Nephron (organoid): ENCODE measurements at regions not wholly inside any gene's neighbourhood (a gene's known extent, or its start where the extent isn't known, plus 50 kb on each side); places are given as distances from the start of the nearest gene placed in this dataset.

ENCODE experiments used
- H3K27ac Mint-ChIP-seq, 3 experiments: 2 replicates each; pipeline ENCODE4 v1.8.0; 2020; ENCODE audit warnings: mixed read lengths in 3 of 3, mild to moderate bottlenecking in 2 of 3, moderate library complexity in 1 of 3
- H3K27me3 Mint-ChIP-seq: 2 replicates; pipeline ENCODE4 v1.8.0; 2021; ENCODE audit warnings: low read depth, mild to moderate bottlenecking, moderate library complexity, mixed read lengths
- H3K36me3 Mint-ChIP-seq: 2 replicates; pipeline ENCODE4 v1.8.0; 2020; ENCODE audit warnings: low read depth, mixed read lengths
- H3K4me1 Mint-ChIP-seq: 2 replicates; pipeline ENCODE4 v1.8.0; 2020; ENCODE audit warnings: mixed read lengths
- H3K4me3 Mint-ChIP-seq, 3 experiments: 2 replicates each; pipeline ENCODE4 v1.8.0; 2020; ENCODE audit warnings: mild to moderate bottlenecking in 3 of 3, mixed read lengths in 3 of 3, moderate library complexity in 2 of 3
- H3K9me3 Mint-ChIP-seq: 2 replicates; pipeline ENCODE4 v1.8.0; 2020; ENCODE audit warnings: mixed read lengths
- TF ChIP-seq, protein P1 (sequence below), 3 experiments: fragments of 200-600 bp; sonication (generic); IDR thresholded peaks; one replicate each; pipeline ENCODE4 v1.5.0; 2021; ENCODE audit warnings: antibody characterized with exemption in 3 of 3; ENCODE audit not compliant: unreplicated experiment in 3 of 3

DNA sequence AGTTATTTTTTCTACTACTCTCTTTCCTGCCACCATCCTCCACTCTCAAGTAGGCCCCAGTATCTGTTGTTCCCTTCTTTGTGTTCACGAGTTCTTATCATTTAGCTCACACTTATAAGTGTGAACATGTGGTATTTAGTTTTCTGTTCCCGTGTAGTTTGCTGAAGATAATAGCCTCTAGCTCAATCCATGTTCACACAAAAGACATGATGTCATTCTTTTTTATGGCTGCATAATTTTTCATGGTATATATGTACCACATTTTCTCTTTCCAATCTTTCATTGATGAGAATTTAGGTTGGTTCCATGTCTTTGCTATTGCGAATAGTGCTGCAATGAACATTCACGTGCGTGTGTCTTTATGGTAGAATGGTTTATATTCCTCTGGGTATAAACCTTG lies 237.9 kb upstream of the FERMT1 start:
- no peaks in the 10 kb centered on the region for H3K4me1 Mint-ChIP-seq
- no peak overlapping the region for H3K27ac Mint-ChIP-seq
- H3K4me3 Mint-ChIP-seq = no peak overlapping the region
- peaks cover 3% of the 10 kb centered on the region for H3K27me3 Mint-ChIP-seq
- TF ChIP-seq, protein P1, sequence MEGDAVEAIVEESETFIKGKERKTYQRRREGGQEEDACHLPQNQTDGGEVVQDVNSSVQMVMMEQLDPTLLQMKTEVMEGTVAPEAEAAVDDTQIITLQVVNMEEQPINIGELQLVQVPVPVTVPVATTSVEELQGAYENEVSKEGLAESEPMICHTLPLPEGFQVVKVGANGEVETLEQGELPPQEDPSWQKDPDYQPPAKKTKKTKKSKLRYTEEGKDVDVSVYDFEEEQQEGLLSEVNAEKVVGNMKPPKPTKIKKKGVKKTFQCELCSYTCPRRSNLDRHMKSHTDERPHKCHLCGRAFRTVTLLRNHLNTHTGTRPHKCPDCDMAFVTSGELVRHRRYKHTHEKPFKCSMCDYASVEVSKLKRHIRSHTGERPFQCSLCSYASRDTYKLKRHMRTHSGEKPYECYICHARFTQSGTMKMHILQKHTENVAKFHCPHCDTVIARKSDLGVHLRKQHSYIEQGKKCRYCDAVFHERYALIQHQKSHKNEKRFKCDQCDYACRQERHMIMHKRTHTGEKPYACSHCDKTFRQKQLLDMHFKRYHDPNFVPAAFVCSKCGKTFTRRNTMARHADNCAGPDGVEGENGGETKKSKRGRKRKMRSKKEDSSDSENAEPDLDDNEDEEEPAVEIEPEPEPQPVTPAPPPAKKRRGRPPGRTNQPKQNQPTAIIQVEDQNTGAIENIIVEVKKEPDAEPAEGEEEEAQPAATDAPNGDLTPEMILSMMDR (IDR thresholded peaks at IDR 0.05; ENCODE audit: unreplicated experiment in 3 of 3) = no peak
- H3K9me3 Mint-ChIP-seq = no peaks in the 10 kb centered on the region
- H3K36me3 Mint-ChIP-seq = no peaks in the 10 kb centered on the region

DNA sequence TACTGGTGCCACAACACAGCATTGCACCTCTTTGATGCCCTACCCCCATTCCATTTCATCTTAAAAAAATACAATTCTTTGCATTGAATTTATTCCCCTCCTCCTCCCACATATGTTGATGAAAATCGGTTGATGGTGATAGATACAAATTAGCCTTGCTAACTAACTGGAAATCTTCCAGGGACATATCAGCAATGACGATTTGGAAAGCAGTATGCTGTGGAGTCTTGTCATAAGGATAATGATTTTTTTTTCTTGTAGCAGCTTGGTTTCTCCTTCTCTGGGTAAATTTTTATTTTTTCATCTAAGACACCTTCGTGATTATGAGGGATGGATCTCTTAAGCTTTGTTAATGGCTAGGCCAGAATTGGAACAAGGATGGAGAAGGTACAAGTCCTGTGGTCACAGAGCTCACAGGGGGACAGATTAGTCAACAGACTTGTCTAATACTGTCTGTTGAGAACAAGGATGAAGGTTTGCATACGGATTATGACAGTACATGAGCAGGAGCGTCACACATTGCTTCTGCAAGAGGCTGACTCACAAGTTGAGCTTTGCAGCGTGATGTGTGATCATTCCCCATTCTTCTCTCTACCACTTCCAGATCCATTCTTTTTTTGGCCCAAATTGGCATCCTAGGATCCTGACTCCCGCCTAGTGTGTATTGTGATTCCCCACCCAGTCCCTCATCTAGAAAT lies 233.1 kb upstream of the FERMT1 start:
- H3K36me3 Mint-ChIP-seq = no peaks in the 10 kb centered on the region
- H3K27ac Mint-ChIP-seq = no peak overlapping the region
- H3K4me1 Mint-ChIP-seq = no peaks in the 10 kb centered on the region
- TF ChIP-seq, protein P1 (IDR thresholded peaks at IDR 0.05; ENCODE audit: unreplicated experiment in 3 of 3) = no peak
- H3K9me3 Mint-ChIP-seq = no peaks in the 10 kb centered on the region
- no peak overlapping the region for H3K4me3 Mint-ChIP-seq
- peaks cover 12% of the 10 kb centered on the region for H3K27me3 Mint-ChIP-seq

DNA sequence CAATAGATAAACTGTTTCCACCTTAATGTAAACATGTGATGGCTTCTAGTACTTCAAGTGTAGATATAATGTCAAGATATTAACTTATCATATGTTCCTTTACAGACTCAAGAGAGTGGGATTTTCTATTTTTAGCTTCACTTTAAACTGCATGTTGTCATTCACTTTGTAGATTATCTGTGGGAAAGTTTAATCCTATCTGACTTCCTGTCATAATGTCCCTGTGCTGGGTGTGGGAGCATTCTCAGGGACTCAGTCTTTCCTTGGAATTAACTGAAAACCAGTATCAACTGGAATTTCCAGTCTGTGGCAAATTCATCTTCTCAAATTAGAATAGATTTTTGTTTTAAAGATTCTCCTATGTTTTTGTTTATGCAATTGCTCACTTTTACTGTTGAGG lies 226.1 kb upstream of the FERMT1 start:
- H3K4me3 Mint-ChIP-seq = no peak overlapping the region
- no peaks in the 10 kb centered on the region for H3K36me3 Mint-ChIP-seq
- H3K4me1 Mint-ChIP-seq = no peaks in the 10 kb centered on the region
- peaks cover 2% of the 10 kb centered on the region for H3K9me3 Mint-ChIP-seq
- TF ChIP-seq, protein P1 (IDR thresholded peaks at IDR 0.05; ENCODE audit: unreplicated experiment in 3 of 3) = no peak
- no peak overlapping the region for H3K27ac Mint-ChIP-seq
- peaks cover 8% of the 10 kb centered on the region for H3K27me3 Mint-ChIP-seq

DNA sequence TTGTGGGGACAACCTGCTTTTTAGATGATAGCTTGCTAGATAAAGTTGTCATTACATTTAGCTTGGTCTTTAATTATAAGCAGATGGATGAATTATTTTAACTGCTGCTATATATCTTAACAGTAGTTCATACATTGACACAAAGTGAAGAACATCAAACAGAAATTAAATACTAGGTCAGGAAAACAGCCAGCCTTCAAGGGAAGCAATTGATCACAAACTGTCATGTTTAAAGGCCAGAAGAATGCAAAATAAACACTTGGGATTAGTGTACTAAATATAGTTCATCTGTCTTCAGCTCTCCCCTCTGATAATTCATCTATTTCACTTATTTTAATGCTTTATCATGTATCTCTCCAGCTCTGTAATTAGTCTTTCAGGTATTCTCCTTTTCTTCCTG lies 225.1 kb upstream of the FERMT1 start:
- Mint-ChIP-seq H3K4me3 (no peak overlapping the region), H3K4me1 (no peaks in the 10 kb centered on the region), H3K27me3 (peaks cover 9% of the 10 kb centered on the region), H3K36me3 (no peaks in the 10 kb centered on the region), H3K27ac (no peak overlapping the region), H3K9me3 (peaks cover 2% of the 10 kb centered on the region)
- TF ChIP-seq, protein P1 (IDR thresholded peaks at IDR 0.05; ENCODE audit: unreplicated experiment in 3 of 3) = no peak

DNA sequence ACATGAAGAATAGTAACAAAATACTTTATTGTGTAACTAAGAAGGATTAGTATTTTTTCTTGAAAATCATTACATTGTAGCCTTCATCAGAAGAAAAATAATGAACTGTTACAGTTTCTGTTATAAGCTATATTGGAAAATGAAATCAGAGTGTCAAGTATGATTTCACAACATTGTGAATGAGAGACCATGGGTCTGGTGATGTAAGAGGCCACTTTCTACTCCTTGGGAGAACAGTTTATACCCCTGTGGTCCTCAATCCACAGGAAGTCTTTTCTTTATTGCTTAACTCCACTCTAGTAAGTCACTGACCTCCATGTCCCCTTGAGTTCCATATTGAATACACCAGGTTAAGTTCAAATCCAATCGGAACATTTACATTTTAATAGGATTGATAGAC lies 218.7 kb upstream of the FERMT1 start:
- H3K4me1 Mint-ChIP-seq = no peaks in the 10 kb centered on the region
- no peaks in the 10 kb centered on the region for H3K36me3 Mint-ChIP-seq
- H3K4me3 Mint-ChIP-seq = no peak overlapping the region

More for the DNA sequence above, 218.7 kb upstream of the FERMT1 start:
- peaks cover 2% of the 10 kb centered on the region for H3K9me3 Mint-ChIP-seq
- no peak overlapping the region for H3K27ac Mint-ChIP-seq
- H3K27me3 Mint-ChIP-seq = peaks cover 4% of the 10 kb centered on the region
- TF ChIP-seq, protein P1 (IDR thresholded peaks at IDR 0.05; ENCODE audit: unreplicated experiment in 3 of 3) = no peak
